WTC11 (cell line): ENCODE measurements at regions not wholly inside any gene's neighbourhood (a gene's known extent, or its start where the extent isn't known, plus 50 kb on each side); places are given as distances from the start of the nearest gene placed in this dataset.

ENCODE experiments used
- ATAC-seq: fragments of 200-7000 bp; cut with Tn5 transposase; 2 replicates; pipeline ENCODE4 v1.10.0; 2021; ENCODE audit warnings: mild to moderate bottlenecking, moderate library complexity
- CTCF ChIA-PET: fragments of 300-600 bp; sonication (Branson Sonifier 250); formaldehyde crosslinking; loops from one replicate; lab custom pipeline; 2021; ENCODE audit warnings: antibody characterized with exemption; lab: Charles Lee
- POLR2A ChIA-PET: fragments of 350-600 bp; sonication (Branson Sonifier 250); formaldehyde crosslinking; loops from one replicate; lab custom pipeline; 2021; ENCODE audit warnings: antibody characterized with exemption; lab: Charles Lee
- DNase-seq: peaks from one replicate; pipeline ENCODE4 v3.0.0; 2021; ENCODE audit warnings: low spot score
- H3K27ac Mint-ChIP-seq: 2 replicates; pipeline ENCODE4 v1.8.0; 2021; ENCODE audit warnings: mixed read lengths
- H3K27me3 Mint-ChIP-seq: 2 replicates; pipeline ENCODE4 v1.8.0; 2021; ENCODE audit warnings: low read depth, mild to moderate bottlenecking, moderate library complexity, mixed read lengths
- H3K36me3 Mint-ChIP-seq: 2 replicates; pipeline ENCODE4 v1.8.0; 2021; ENCODE audit warnings: mixed read lengths
- H3K4me1 Mint-ChIP-seq: 2 replicates; pipeline ENCODE4 v1.8.0; 2022; ENCODE audit warnings: mixed read lengths
- H3K4me3 Mint-ChIP-seq: 2 replicates; pipeline ENCODE4 v1.8.0; 2021; ENCODE audit warnings: mild to moderate bottlenecking, moderate library complexity, mixed read lengths
- H3K9me3 Mint-ChIP-seq: 2 replicates; pipeline ENCODE4 v1.8.0; 2021; ENCODE audit warnings: mixed read lengths
- CBFB ChIP-seq: sonication (generic); formaldehyde crosslinking; IDR thresholded peaks from 2 replicates; pipeline ENCODE4 v1.8.1; 2022; ENCODE audit warnings: mild to moderate bottlenecking, low read depth, missing genetic modification reagents
- E2F4 ChIP-seq: sonication (generic); formaldehyde crosslinking; IDR thresholded peaks from 2 replicates; pipeline ENCODE4 v1.8.1; 2022; ENCODE audit warnings: low read depth, mild to moderate bottlenecking, moderate library complexity, missing genetic modification reagents, borderline replicate concordance
- ESRRA ChIP-seq: sonication (generic); formaldehyde crosslinking; IDR thresholded peaks from 2 replicates; pipeline ENCODE4 v1.8.1; 2022; ENCODE audit warnings: mild to moderate bottlenecking, missing genetic modification reagents, borderline replicate concordance
- FOXK1 ChIP-seq: sonication (generic); formaldehyde crosslinking; IDR thresholded peaks from 2 replicates; pipeline ENCODE4 v1.8.0; 2022; ENCODE audit warnings: mild to moderate bottlenecking, moderate library complexity, missing genetic modification reagents
- GRHL2 ChIP-seq: fragments of 250-450 bp; sonication (Bioruptor Pico); IDR thresholded peaks from 2 replicates; pipeline ENCODE4 v1.8.0; 2022; ENCODE audit warnings: mild to moderate bottlenecking, moderate library complexity; ENCODE audit not compliant: insufficient replicate concordance, severe bottlenecking
- JAZF1 ChIP-seq: fragments of 250-450 bp; sonication (Bioruptor Pico); IDR thresholded peaks from 2 replicates; pipeline ENCODE4 v1.9.0; 2021; ENCODE audit warnings: moderate library complexity, mild to moderate bottlenecking, inconsistent platforms
- KAT7 ChIP-seq: sonication (generic); formaldehyde crosslinking; IDR thresholded peaks from 2 replicates; pipeline ENCODE4 v1.8.1; 2023; ENCODE audit warnings: missing genetic modification reagents, mild to moderate bottlenecking, borderline replicate concordance
- MLX ChIP-seq: sonication (generic); formaldehyde crosslinking; IDR thresholded peaks from 2 replicates; pipeline ENCODE4 v1.8.1; 2023; ENCODE audit warnings: mild to moderate bottlenecking, missing genetic modification reagents, moderate library complexity
- NFATC4 ChIP-seq: fragments of 250-450 bp; sonication (Bioruptor Pico); IDR thresholded peaks from 2 replicates; pipeline ENCODE4 v1.9.0; 2021; ENCODE audit warnings: mild to moderate bottlenecking
- NFYB ChIP-seq: sonication (generic); formaldehyde crosslinking; conservative IDR thresholded peaks from 2 replicates; pipeline ENCODE4 v1.8.0; 2022; ENCODE audit warnings: low read depth, missing genetic modification reagents
- NR1H2 ChIP-seq: sonication (generic); formaldehyde crosslinking; IDR thresholded peaks from 2 replicates; pipeline ENCODE4 v1.9.0; 2021; ENCODE audit warnings: mild to moderate bottlenecking, moderate library complexity, missing genetic modification reagents
- RORB ChIP-seq: fragments of 250-450 bp; sonication (Bioruptor Pico); IDR thresholded peaks from 2 replicates; pipeline ENCODE4 v1.9.0; 2021; ENCODE audit warnings: mild to moderate bottlenecking
- SMAD3 ChIP-seq: sonication (generic); formaldehyde crosslinking; IDR thresholded peaks from 2 replicates; pipeline ENCODE4 v1.8.0; 2022; ENCODE audit warnings: missing genetic modification reagents, mild to moderate bottlenecking, borderline replicate concordance
- TEAD1 ChIP-seq: sonication (generic); formaldehyde crosslinking; IDR thresholded peaks from 2 replicates; pipeline ENCODE4 v1.8.0; 2022; ENCODE audit warnings: mild to moderate bottlenecking, missing genetic modification reagents
- TP53 ChIP-seq: sonication (generic); formaldehyde crosslinking; IDR thresholded peaks from 2 replicates; pipeline ENCODE4 v1.8.1; 2023; ENCODE audit warnings: mild to moderate bottlenecking, missing genetic modification reagents
- ZNF121 ChIP-seq: sonication (generic); formaldehyde crosslinking; IDR thresholded peaks from 2 replicates; pipeline ENCODE4 v1.8.0; 2023; ENCODE audit warnings: missing genetic modification reagents
- ZNF416 ChIP-seq: fragments of 250-450 bp; sonication (Bioruptor Pico); IDR thresholded peaks from 2 replicates; pipeline ENCODE4 v1.9.0; 2021; ENCODE audit warnings: mild to moderate bottlenecking, inconsistent platforms
- ZNF423 ChIP-seq: fragments of 250-450 bp; sonication (Bioruptor Pico); IDR thresholded peaks from 2 replicates; pipeline ENCODE4 v2.1.2; 2022; ENCODE audit warnings: mild to moderate bottlenecking, moderate library complexity
- TF ChIP-seq, protein P1 (sequence below): sonication (generic); formaldehyde crosslinking; IDR thresholded peaks from 2 replicates; pipeline ENCODE4 v1.8.1; 2023; ENCODE audit warnings: mild to moderate bottlenecking, missing genetic modification reagents, moderate library complexity
- TF ChIP-seq, protein P2 (sequence below): fragments of 250-450 bp; sonication (Bioruptor Pico); conservative IDR thresholded peaks from 2 replicates; pipeline ENCODE4 v1.9.0; 2021; ENCODE audit warnings: mild to moderate bottlenecking
- TF ChIP-seq, protein P3 (sequence below): sonication (generic); formaldehyde crosslinking; IDR thresholded peaks from 2 replicates; pipeline ENCODE4 v1.8.0; 2022; ENCODE audit warnings: mild to moderate bottlenecking, missing genetic modification reagents
- TF ChIP-seq, protein P4 (sequence below): sonication (generic); formaldehyde crosslinking; IDR thresholded peaks from 2 replicates; pipeline ENCODE4 v1.8.0; 2022; ENCODE audit warnings: mild to moderate bottlenecking, missing genetic modification reagents
- TF ChIP-seq, protein P5 (sequence below): fragments of 250-450 bp; sonication (Bioruptor Pico); IDR thresholded peaks from 2 replicates; pipeline ENCODE4 v1.9.0; 2021; ENCODE audit warnings: mild to moderate bottlenecking, borderline replicate concordance

- no peak for DNase-seq
- no peak for ATAC-seq
- CTCF ChIA-PET: no interaction called here
- H3K4me1 Mint-ChIP-seq: no peaks in the 10 kb centered on the region
- no peak overlapping the region for H3K4me3 Mint-ChIP-seq
- no peak for TF ChIP-seq E2F4
- TF ChIP-seq, protein P1, sequence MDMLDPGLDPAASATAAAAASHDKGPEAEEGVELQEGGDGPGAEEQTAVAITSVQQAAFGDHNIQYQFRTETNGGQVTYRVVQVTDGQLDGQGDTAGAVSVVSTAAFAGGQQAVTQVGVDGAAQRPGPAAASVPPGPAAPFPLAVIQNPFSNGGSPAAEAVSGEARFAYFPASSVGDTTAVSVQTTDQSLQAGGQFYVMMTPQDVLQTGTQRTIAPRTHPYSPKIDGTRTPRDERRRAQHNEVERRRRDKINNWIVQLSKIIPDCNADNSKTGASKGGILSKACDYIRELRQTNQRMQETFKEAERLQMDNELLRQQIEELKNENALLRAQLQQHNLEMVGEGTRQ: no peak
- no peak for TF ChIP-seq ZNF121
- TF ChIP-seq ESRRA (CRISPR knock-in tag): no peak
- no peak for TF ChIP-seq JAZF1
- TF ChIP-seq NFYB (CRISPR knock-in tag): no peak
- TF ChIP-seq, protein P2, sequence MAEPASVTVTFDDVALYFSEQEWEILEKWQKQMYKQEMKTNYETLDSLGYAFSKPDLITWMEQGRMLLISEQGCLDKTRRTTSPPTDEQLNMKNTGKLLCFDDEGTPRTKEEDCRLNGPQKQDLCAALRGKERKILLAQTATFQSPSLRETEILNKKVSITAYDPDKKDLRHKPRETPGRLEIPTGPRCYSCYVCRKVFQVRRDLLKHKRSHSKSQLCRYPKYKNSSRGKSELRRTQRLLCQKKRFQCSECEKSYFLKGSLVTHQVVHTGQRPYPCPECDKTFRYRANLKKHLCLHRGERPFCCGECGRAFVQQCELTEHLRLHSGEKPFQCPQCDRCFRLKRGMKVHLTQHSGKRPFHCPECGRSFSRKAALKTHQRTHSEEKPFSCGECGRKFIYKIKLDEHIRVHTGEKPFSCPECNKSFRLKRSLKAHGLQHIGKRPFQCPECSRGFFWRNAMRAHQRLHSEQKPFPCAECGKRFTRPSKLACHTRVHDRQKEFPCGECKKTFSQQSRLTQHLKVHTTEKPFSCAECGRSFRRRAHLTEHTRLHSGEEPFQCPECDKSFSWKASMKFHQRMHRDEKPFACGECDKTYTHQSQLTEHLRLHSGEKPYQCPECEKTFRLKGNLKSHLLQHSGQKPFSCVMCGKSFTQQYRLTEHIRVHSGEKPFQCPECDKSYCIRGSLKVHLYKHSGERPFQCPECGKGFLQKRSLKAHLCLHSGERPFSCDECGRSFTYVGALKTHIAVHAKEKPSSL (CRISPR knock-in tag): no peak
- TF ChIP-seq MLX (CRISPR knock-in tag): no peak
- TF ChIP-seq NFATC4 (CRISPR knock-in tag): no peak
- TF ChIP-seq NR1H2 (CRISPR knock-in tag): no peak
- TF ChIP-seq SMAD3 (CRISPR knock-in tag): no peak
- TF ChIP-seq, protein P3, sequence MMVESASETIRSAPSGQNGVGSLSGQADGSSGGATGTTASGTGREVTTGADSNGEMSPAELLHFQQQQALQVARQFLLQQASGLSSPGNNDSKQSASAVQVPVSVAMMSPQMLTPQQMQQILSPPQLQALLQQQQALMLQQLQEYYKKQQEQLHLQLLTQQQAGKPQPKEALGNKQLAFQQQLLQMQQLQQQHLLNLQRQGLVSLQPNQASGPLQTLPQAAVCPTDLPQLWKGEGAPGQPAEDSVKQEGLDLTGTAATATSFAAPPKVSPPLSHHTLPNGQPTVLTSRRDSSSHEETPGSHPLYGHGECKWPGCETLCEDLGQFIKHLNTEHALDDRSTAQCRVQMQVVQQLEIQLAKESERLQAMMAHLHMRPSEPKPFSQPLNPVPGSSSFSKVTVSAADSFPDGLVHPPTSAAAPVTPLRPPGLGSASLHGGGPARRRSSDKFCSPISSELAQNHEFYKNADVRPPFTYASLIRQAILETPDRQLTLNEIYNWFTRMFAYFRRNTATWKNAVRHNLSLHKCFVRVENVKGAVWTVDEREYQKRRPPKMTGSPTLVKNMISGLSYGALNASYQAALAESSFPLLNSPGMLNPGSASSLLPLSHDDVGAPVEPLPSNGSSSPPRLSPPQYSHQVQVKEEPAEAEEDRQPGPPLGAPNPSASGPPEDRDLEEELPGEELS (CRISPR knock-in tag): no peak
- TF ChIP-seq RORB: no peak
- no peak for TF ChIP-seq KAT7 (CRISPR knock-in tag)
- H3K27ac Mint-ChIP-seq: no peak overlapping the region
- H3K9me3 Mint-ChIP-seq: no peaks in the 10 kb centered on the region
- peaks cover 7% of the 10 kb centered on the region for H3K27me3 Mint-ChIP-seq
- POLR2A ChIA-PET: no interaction called here
- no peaks in the 10 kb centered on the region for H3K36me3 Mint-ChIP-seq
Measured at GRCh38 chr4:138392751-138393308, 150.7 kb upstream of the SLC7A11 start.

DNA sequence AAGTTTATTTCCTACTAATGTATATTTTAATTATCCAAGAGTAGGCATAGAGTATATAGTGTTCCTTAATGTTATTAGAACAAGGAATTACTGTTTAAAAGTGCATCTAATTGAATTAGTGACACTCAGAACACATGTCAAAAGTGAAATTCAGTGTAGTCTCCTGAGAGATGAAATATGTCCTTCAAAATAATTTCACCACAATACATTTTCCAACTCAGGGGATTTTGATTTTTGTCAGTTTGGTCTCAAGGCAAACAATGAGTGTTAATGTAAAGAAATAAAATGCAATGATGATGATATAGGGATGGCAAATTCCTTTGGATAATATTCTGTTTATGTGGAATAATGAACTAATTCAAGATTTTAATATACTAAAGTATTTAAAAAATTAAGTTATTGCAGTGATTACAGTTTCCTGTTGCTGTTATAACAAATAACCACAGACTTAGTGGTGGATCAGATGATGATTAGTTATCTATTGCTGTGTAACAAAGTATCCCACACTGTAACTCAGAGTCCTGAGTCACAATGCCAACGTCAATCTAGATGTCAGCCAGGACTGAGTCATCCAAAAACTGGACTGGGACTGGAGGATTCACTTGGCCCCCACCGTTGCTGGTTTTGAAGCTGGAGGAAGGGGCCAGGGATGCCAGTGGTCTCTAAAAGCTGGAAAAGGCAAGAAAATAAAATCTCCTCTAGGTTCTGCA, 148.0 kb upstream of the SLC7A11 start:
- H3K27ac Mint-ChIP-seq: no peak overlapping the region
- POLR2A ChIA-PET: no interaction called here
- CTCF ChIA-PET: no interaction called here
- H3K4me3 Mint-ChIP-seq: no peak overlapping the region
- ATAC-seq (no peak), DNase-seq (no peak)
- no peaks in the 10 kb centered on the region for H3K4me1 Mint-ChIP-seq
- no peaks in the 10 kb centered on the region for H3K36me3 Mint-ChIP-seq
- H3K9me3 Mint-ChIP-seq: no peaks in the 10 kb centered on the region
- H3K27me3 Mint-ChIP-seq: no peaks in the 10 kb centered on the region
- TF ChIP-seq, protein P4, sequence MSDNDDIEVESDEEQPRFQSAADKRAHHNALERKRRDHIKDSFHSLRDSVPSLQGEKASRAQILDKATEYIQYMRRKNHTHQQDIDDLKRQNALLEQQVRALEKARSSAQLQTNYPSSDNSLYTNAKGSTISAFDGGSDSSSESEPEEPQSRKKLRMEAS (CRISPR knock-in tag): no peak
- TF ChIP-seq TP53: no peak
- TF ChIP-seq CBFB (CRISPR knock-in tag): no peak
- TF ChIP-seq GRHL2: no peak
- TF ChIP-seq TEAD1: no peak
- TF ChIP-seq, protein P5, sequence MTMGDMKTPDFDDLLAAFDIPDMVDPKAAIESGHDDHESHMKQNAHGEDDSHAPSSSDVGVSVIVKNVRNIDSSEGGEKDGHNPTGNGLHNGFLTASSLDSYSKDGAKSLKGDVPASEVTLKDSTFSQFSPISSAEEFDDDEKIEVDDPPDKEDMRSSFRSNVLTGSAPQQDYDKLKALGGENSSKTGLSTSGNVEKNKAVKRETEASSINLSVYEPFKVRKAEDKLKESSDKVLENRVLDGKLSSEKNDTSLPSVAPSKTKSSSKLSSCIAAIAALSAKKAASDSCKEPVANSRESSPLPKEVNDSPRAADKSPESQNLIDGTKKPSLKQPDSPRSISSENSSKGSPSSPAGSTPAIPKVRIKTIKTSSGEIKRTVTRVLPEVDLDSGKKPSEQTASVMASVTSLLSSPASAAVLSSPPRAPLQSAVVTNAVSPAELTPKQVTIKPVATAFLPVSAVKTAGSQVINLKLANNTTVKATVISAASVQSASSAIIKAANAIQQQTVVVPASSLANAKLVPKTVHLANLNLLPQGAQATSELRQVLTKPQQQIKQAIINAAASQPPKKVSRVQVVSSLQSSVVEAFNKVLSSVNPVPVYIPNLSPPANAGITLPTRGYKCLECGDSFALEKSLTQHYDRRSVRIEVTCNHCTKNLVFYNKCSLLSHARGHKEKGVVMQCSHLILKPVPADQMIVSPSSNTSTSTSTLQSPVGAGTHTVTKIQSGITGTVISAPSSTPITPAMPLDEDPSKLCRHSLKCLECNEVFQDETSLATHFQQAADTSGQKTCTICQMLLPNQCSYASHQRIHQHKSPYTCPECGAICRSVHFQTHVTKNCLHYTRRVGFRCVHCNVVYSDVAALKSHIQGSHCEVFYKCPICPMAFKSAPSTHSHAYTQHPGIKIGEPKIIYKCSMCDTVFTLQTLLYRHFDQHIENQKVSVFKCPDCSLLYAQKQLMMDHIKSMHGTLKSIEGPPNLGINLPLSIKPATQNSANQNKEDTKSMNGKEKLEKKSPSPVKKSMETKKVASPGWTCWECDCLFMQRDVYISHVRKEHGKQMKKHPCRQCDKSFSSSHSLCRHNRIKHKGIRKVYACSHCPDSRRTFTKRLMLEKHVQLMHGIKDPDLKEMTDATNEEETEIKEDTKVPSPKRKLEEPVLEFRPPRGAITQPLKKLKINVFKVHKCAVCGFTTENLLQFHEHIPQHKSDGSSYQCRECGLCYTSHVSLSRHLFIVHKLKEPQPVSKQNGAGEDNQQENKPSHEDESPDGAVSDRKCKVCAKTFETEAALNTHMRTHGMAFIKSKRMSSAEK: no peak
- no peak for TF ChIP-seq ZNF416 (CRISPR knock-in tag)
- no peak for TF ChIP-seq ZNF423 (CRISPR knock-in tag)
- TF ChIP-seq JAZF1: no peak
- no peak for TF ChIP-seq FOXK1
